DMS 273 (cell line): ENCODE measurements at regions not wholly inside any gene's neighbourhood (a gene's known extent, or its start where the extent isn't known, plus 50 kb on each side); places are given as distances from the start of the nearest gene placed in this dataset.
"Not testable (repeated sequence)": the region's sequence is repeated elsewhere in the genome, so short reads cannot be mapped to it uniquely, and the experiment has no call there.

ENCODE experiments used
- DNase-seq: peaks from one replicate; lab custom pipeline; 2025; ENCODE audit not compliant: unreplicated experiment; lab: John Stamatoyannopoulos, UW

- not testable (repeated sequence) for DNase-seq
Measured at GRCh38 chr16:72729552-72729951, 318.4 kb downstream of the ZFHX3 start.

- DNase-seq: no peak
Measured at GRCh38 chr16:72728516-72728915, 319.4 kb downstream of the ZFHX3 start.

GRCh38 chr16:72727565-72727964 lies 320.4 kb downstream of the ZFHX3 start:
- no peak for DNase-seq

- DNase-seq: no peak
Measured at GRCh38 chr16:72725643-72726042, 322.3 kb downstream of the ZFHX3 start.

GRCh38 chr16:72723781-72724180 lies 324.1 kb downstream of the ZFHX3 start:
- no peak for DNase-seq

DNA sequence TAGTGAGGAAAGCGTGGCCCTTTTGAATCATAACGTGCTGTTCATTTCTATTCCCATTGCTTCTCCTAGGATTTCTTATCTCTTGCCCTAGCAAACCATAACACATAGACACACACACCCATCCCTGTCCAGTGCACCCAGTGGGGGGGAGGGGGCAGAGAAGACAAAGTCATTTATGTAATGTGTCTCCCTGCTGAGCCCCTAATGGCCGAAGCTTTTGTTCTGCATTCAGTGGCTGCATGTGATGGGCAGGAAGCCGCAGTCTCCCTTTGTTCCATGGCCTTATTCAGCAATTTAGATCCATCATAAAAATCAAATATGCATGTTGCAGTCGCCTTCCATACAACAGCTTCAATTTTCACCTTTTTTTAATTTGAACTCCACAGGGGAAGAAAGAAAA lies 325.4 kb downstream of the ZFHX3 start:
- DNase-seq: no peak

GRCh38 chr16:72721981-72722380 lies 325.9 kb downstream of the ZFHX3 start:
- DNase-seq: no peak

- DNase-seq: no peak
Measured at GRCh38 chr16:72715267-72715666, 332.7 kb downstream of the ZFHX3 start.

DNA sequence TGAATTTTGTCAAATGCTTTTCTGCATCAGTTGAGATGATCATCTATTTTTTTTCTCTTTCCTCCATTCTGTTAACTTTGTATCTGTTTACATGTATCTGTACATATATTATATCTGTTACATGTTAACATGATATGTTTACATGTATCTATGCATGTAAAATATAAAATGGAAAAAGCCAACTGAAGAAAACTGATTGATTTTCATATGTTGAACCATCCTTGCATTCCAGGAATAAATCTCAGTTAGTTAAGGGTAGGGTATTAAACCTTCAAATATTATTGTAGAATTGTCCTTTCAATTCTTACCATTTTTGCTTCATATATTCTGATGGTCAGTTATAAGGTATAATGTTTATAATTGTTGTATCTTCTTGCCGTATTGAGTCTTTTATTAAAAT lies 336.1 kb downstream of the ZFHX3 start:
- DNase-seq: no peak

GRCh38 chr16:72705801-72706200 lies 342.1 kb downstream of the ZFHX3 start:
- no peak for DNase-seq

DNA sequence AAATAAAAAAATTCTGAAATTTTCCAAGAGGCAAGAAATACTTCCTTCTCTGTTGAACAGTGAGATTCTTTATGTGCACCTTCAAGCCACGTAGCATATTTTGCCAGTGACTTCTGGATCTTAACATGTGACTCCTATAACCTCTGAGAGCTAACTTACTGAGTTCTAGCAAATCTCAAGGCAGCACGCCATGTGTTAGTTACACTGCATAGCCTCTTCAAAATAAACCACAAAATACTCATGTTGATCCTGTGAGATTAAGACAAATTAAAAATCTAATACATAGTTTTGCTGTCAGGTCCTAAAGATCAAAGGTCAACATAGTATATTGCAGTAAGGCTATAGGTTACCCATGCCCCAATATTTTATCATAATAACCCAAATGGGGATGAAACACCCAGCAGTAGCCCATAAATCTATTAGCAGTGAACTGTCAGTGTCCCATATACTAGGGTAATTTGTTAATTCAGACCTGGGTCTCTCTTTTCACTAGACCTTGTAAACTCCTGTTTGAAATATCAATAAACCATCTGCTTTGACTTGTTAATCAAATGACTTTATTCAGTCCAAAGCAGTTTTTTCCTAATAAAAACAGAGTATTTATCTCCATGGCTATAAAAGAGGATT lies 343.1 kb downstream of the ZFHX3 start:
- no peak for DNase-seq

DNA sequence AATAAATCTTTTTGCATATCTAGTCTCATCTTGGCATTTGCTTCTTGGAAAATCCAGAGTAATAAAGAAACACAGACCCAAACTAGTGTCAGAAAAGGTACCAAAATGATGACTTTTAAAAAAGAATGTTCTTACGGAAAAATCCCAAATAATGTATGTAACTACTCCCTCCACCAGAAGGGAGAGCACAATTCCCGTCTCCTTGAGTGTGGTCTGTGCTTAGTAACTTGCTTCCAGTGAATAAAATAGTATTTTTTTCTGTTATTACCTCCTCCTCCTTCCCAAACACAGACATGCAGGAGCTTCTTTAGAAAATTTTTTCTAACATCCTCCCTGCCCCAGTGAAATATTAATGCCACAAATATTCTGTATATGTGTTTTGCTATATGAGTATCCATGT lies 358.1 kb downstream of the ZFHX3 start:
- no peak for DNase-seq

DNA sequence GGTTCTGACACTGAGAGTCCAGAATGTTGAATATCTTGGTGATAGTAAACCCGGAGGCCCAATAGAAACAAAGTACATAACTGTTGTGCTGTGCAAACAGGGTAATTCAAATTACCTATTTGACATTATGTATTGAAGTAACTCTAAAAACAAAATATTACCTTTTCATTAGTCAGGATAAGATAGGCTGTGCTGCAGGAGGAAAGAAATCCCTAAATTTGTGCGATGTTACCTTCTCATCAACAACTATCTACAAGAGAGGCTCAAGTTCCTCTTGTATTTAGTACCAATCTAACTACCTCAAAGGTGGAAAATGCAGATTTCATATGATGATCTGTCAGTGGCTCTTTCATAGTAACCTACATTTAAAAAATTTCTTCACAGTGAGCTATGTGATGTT lies 367.2 kb downstream of the ZFHX3 start:
- no peak for DNase-seq

GRCh38 chr16:72679856-72680255 lies 368.1 kb downstream of the ZFHX3 start:
- DNase-seq: no peak

GRCh38 chr16:72677662-72678447 lies 370.1 kb downstream of the ZFHX3 start:
- DNase-seq: no peak

- no peak for DNase-seq
Measured at GRCh38 chr16:72673118-72673517, 374.8 kb downstream of the ZFHX3 start.

DNA sequence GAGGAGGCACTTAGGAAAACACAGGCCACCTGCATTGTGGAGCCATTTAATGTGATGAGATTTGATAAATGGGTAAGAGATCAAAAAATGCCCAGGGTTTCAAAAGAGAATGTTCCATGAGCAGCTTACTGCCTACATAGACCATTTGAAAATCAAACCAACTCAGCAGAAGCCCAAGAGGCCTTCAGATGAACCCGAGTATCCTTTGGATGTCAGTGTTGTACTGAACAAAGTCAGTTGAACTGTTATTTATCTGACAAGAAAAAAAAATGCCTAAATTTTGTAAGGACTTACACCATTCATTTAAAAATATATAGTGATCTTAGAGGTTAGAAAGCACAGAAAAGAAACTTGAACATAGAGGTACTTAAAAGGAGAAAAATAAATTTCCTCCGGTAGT lies 381.7 kb downstream of the ZFHX3 start:
- DNase-seq: peak; percentile 25

DNA sequence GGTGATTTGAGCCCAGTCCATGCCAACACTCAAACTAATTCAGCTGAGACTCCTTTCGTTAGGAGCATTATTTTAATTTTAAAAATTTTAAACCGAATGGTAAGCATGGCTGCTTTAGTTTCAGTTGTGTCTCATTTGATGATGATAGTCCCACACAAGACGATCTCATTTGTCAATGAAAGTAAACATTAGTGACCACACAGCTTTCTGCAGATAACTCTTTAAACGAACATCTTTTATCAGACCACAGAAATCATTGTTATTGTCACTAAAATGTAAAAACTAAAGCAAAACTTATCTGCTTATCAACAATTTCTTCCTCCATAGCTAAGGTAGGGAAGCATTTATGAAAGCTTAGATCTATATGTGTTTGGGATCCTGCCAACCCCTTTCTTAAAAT lies 382.2 kb downstream of the ZFHX3 start:
- DNase-seq: peak; percentile 24

DNA sequence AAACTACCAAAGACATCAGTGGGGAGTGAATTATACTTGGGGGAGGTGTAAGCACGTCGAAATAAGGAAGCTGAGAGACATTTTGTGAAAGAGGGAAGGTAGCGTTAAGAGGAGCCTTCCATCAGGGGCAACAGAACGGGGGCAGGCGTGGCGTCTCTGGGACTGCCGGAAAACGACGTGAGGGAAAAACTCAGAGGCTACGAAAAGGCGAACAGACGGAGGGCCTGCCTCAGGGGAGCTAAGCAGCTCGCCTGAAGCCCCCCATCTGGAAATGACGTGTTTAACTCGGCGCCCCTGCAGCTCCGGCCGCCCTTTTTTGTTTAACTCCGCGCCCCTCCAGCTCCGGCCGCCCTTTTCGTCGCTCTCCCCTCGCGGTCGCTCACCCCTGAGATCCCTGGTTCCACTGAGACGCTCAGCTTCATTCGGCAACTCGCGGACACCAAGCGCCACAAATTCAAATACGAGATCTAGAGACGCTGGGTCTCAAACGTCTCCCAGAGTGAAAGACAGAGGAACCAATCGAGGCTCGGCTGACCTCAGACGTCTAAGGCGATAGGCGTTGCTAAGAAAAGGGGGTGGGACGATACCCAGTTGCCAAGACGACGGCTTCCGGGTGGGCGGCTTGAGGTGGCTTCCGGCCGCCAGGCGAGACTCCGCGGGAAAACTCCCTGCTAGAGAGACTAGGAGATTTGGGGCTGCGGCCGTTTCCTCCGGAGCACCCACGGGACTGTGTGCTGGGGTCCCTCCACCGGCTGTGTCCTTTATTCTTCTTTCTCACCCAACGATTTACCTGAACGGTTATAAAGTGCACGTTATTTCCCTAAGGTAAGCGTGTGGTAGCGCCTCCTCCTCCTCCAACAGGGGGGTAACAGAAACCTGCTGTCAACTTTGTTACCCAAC lies 383.2 kb downstream of the ZFHX3 start:
- DNase-seq: peak; percentile 99

DNA sequence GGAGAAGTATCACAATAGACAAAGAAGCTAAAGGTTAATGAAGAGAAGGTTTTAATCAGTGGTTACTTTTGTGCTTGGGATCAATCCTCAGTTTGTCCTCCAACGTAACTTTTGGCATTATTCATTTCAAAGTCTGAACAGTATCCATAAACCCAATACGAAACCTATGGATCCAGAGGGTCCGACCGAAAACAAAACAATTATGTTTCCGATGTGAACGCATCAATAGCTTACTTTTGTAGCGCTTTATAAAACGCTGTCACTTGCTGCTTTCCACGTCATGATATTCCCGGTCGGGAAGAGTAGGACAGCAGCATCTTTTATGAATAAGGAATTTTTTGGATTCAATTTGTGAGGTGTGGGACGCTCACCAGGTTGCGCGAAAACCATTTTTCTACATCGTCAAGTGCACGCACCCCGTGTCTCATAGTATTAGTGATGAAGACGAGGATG lies 383.8 kb downstream of the ZFHX3 start:
- DNase-seq: peak; percentile 70

DNA sequence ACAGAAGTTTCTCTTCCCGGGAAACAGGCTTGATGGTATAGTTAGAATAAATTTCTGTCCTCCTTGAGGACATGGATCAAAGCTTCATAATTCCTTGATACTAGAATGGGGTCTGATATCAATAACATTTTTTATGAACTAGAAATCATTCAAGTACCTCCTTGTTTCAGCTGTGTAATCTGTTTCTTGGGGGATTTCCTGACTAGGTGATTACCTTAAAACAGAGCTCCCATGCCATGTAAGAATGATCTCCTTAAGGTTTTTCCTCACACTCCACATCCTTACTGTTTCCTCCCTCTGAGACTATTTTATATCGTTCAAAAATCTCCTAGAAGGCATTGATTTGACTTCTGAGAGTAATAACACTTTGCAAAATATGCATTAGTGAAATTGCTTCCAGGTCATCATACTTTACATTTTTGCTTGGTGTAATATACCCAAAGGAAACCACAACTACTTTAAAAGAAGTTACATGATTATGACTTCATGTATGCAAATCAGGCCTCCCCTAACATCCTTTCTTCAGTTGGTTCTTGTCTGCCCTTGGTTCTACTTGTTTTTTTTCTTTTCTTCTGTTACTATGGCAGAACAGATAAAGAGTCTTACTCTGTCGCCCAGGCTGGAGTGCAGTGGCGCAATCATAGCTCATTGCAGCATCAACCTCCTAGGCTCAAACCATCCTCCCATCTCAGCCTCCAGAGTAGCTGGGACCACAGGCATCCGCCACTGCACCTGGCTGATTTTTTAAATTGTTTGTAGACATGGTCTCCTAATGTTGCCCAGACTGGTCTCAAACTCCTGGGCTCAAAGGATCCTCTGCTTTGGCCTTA lies 388.8 kb downstream of the ZFHX3 start:
- no peak for DNase-seq
